ENCODE measurements at regions not wholly inside any gene's neighbourhood (a gene's known extent, or its start where the extent isn't known, plus 50 kb on each side); places are given as distances from the start of the nearest gene placed in this dataset.

DNA sequence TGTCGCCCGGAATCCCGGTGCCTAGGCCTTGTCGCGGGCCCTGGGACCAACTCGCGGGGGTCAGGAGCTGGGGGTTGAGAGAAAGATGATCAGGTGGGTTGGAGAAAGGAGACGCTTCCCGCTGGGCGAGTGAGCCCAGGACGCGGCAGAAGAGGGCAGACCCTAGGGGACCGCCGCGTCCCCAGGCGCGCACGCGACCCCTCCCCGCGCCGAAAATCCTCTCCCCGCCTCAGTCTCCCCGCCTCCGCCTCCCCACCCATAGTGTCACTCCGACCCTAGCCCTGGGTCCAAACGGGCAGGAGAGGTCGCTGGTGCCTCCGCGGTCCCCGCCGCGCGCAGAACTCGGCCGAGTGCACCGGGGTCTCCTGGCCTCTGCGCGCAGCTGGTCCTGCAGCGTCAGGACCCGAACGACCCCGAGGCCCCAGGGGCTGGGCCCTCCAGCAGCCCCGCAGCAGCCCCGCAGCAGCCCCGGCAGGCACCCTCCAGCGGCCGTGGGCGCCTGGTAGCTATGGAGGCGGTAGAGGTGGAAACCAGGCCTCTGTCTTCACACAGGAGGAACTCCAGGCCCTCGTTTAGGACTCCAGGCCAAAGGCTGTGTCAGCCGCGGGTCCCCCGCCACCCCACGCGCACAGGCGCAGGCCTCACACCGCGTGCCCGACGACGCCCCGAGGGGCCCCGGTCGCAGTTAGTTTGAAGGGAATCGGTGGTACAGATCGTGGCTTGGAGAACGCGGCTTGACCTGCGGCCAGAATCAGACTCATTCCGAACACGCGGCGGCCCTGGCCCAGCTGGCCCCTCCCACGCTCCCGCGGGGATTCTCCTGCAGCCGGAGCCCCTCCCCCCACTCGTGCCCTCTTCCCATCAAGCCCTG is 60.1 kb upstream of the EIF5 start:
- TF ChIP-seq, protein P1, sequence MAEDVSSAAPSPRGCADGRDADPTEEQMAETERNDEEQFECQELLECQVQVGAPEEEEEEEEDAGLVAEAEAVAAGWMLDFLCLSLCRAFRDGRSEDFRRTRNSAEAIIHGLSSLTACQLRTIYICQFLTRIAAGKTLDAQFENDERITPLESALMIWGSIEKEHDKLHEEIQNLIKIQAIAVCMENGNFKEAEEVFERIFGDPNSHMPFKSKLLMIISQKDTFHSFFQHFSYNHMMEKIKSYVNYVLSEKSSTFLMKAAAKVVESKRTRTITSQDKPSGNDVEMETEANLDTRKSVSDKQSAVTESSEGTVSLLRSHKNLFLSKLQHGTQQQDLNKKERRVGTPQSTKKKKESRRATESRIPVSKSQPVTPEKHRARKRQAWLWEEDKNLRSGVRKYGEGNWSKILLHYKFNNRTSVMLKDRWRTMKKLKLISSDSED (CRISPR knock-in tag; IDR thresholded peaks at IDR 0.05), result no peak
- no peak for TF ChIP-seq HOXD1 (CRISPR knock-in tag; IDR thresholded peaks at IDR 0.05)
- TF ChIP-seq, protein P2, sequence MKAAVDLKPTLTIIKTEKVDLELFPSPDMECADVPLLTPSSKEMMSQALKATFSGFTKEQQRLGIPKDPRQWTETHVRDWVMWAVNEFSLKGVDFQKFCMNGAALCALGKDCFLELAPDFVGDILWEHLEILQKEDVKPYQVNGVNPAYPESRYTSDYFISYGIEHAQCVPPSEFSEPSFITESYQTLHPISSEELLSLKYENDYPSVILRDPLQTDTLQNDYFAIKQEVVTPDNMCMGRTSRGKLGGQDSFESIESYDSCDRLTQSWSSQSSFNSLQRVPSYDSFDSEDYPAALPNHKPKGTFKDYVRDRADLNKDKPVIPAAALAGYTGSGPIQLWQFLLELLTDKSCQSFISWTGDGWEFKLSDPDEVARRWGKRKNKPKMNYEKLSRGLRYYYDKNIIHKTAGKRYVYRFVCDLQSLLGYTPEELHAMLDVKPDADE (CRISPR knock-in tag; IDR thresholded peaks at IDR 0.05), result no peak

Measured in HepG2 (cell line).